ENCODE measurements at regions not wholly inside any gene's neighbourhood (a gene's known extent, or its start where the extent isn't known, plus 50 kb on each side); places are given as distances from the start of the nearest gene placed in this dataset.

GRCh38 chr9:118091711-118092500, 387.7 kb downstream of the TLR4 start:
- TF ChIP-seq CTCF (conservative IDR thresholded peaks at IDR 0.05), result no peak
- TF ChIP-seq EZH2 (IDR thresholded peaks at IDR 0.05; ENCODE audit: low read depth), result no peak
